HG02642 (cell line): ENCODE measurements at regions not wholly inside any gene's neighbourhood (a gene's known extent, or its start where the extent isn't known, plus 50 kb on each side); places are given as distances from the start of the nearest gene placed in this dataset.

Experiments used
- ATAC-seq: cut with Tn5 transposase; IDR thresholded peaks from one replicate; pipeline ENCODE4 v1.9.1; 2021; ENCODE audit warnings: mild to moderate bottlenecking; ENCODE audit not compliant: unreplicated experiment, poor library complexity

- ATAC-seq: no peak
Observed at GRCh38 chr21:43304621-43305335, 122.2 kb downstream of the SIK1 start.

- no peak for ATAC-seq
Observed at GRCh38 chr21:43304206-43304605, 122.7 kb downstream of the SIK1 start.

GRCh38 chr21:43303275-43304178 lies 123.4 kb downstream of the SIK1 start:
- ATAC-seq: no peak

- no peak for ATAC-seq
Observed at GRCh38 chr21:43302769-43303168, 124.2 kb downstream of the SIK1 start.

- ATAC-seq: no peak
Observed at GRCh38 chr21:43302062-43302700, 124.8 kb downstream of the SIK1 start.

GRCh38 chr21:43301409-43302061 lies 125.4 kb downstream of the SIK1 start:
- no peak for ATAC-seq

- no peak for ATAC-seq
Observed at GRCh38 chr21:43300496-43301408, 126.2 kb downstream of the SIK1 start.

GRCh38 chr21:43299441-43300277 lies 127.3 kb downstream of the SIK1 start:
- ATAC-seq: no peak

- ATAC-seq: no peak
Observed at GRCh38 chr21:43298546-43299440, 128.1 kb downstream of the SIK1 start.

- ATAC-seq: no peak
Observed at GRCh38 chr21:43297989-43298388, 128.9 kb downstream of the SIK1 start.

- ATAC-seq: no peak
Observed at GRCh38 chr21:43297391-43297981, 128.7 kb downstream of the CRYAA start.

- no peak for ATAC-seq
Observed at GRCh38 chr21:43295066-43295958, 126.5 kb downstream of the CRYAA start.

GRCh38 chr21:43294194-43294902 lies 125.5 kb downstream of the CRYAA start:
- no peak for ATAC-seq

GRCh38 chr21:43292866-43293142 lies 124.0 kb downstream of the CRYAA start:
- ATAC-seq: no peak

GRCh38 chr21:43292041-43292865 lies 123.4 kb downstream of the CRYAA start:
- no peak for ATAC-seq
